GM19025 (cell line): ENCODE measurements at regions not wholly inside any gene's neighbourhood (a gene's known extent, or its start where the extent isn't known, plus 50 kb on each side); places are given as distances from the start of the nearest gene placed in this dataset.

ENCODE experiments used
- ATAC-seq: cut with Tn5 transposase; IDR thresholded peaks from one replicate; pipeline ENCODE4 v1.9.1; 2021; ENCODE audit warnings: mild to moderate bottlenecking, low read depth, moderate library complexity; ENCODE audit not compliant: unreplicated experiment

DNA sequence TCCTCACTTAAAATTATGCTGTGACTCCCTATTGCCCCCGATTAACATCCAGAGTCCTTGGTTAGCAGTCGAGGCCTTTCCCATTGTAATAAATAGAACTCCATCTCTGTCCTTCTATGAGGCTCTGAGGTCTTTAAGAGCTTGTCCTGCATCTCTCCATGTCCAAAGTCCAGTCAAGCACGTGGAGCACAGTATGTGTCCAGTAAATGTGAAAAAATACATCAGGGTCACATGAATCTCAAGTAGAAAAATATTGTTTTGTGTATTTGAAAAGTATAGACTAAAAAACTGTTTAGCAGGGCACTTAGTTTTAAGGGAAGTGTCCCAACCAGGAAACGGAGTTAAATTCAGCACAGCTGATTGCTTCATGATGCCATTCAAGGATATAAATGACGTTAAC, 298.8 kb upstream of the TENM4 start:
- no peak for ATAC-seq

DNA sequence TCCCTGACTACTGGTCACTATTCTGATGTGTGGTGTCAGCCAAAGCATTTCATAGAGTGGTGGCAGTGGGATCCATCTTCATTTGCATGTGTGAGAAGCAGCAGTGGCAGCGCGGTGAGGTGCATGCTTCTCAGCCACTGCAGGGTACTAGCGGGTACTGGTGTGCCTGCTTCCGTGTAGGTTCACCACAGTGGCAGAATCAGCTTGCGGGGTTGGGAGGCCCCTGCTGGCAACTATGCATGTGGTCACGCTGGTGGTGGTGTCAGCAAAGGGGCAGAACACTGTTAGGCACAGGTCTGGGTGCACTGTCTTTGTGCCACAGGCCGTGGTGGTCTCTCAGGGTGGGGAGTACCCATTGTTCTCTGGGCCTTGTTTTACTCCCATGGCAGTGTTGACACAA, 286.4 kb upstream of the TENM4 start:
- no peak for ATAC-seq

DNA sequence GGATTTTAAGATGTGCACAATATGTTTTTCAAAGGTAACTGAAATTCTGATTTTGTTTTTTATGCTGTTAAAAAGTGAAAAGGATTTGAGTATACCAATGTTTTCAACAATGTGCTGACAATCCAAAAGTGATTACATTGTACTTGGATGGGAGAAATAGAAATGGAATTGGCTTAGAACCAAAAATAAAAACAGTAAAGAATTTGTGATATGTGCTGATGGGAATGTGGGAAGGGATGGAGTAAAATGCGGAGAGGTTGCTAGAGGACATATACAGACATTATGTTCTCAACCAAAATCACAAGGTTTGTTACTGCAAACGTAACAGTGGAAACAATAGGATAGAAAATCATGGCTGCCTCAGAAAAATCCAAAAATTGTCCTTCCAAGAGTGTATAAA, 279.3 kb upstream of the TENM4 start:
- no peak for ATAC-seq

DNA sequence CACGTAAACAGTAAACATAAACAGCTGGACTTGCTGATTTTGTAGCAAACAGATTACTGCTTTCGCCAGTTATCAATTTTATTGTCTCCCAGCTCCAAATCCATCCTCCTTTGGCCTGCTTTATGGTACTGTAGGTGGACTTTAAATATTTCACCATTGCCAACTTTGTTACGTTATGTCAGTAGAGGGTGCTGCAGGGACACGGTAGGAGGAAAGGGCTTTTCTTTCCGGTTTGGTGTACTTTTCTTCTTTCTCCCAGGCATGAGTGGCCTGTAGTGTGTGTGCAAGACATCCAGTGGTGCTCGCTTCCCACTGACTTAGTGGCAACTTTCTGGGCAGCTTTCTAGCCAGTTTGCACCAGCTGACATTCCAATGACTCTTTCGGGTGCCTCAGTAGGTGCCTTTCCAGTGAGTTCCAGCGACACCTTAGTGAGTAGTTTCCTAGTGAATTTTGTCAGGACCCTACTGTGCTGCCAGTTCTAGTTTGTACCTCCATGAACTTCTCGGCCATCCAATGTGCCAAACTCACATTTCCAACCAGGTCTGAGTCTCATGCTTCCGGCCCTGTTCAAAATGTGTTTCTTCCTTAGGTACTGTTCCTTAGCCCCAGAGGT, 267.6 kb upstream of the TENM4 start:
- ATAC-seq = no peak

DNA sequence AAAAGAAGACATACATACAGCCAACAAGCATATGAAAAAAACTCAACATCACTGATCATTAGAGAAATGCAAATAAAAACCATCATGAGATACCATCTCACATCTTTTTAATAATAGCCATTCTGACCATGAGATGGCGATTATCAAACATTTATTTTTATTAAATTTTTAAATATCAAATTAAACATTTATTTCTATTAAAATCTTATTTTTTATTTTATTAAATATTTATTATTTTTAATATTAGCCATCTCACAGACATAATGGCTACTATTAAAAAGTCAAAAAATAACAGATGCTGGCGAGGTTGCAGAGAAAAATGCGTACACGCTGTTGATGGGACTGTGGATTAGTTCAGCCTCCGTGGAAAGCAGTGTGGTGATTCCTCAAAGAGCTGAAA, 264.8 kb upstream of the TENM4 start:
- ATAC-seq = no peak

DNA sequence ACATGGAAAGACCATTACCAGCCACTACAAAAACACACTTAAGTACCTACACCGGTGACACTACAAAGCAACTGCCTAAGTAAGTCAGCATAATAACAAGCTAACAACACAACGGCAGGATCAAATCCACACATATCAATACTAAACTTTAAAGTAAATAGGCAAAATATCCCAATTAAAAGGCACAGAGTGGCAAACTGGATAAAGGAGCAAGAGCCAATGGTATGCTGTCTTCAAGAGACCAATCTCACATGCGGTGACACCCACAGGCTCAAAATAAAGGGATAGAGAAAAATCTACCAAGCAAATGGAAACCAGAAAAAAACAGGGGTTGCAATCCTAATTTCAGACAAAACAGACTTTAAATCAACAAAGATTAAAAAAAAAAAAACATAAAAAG, 261.5 kb upstream of the TENM4 start:
- no peak for ATAC-seq

DNA sequence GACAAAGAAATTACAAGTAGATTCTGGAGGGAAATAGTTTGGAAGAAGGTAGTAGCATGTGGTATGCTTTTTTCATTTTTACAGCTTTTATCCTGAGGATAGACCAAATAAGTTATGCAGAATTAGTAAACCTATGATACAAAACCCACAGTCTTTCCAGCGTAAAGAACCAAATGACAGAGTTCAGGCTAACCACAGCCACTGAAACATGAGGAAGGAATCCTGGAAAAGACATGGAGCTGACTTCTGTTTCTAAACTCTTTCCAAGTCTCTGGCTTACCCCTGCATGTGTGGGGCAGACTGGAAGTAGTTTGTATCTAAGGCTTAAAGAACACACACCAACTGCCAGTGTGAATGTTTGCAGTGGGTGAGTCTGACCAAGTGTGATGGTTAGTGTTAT, 258.4 kb upstream of the TENM4 start:
- no peak for ATAC-seq

DNA sequence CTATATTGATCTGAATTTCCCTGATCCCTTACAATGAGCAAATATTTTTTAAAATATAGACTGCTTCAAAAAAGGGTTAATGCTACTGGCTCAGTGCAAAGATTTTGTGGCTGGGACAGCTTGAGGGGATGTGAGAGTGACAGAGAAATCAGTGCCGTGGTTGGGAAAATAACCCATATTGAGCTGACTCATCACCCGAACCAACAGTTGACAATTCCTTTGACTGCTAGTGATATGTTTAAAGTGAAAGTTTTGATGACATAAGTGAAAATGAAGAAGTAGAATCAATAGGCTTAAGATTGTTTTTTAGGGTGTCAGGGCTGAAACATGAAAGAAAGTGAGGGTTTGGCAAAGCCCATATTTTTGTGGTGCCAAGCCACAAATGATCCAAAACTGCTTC, 257.1 kb upstream of the TENM4 start:
- no peak for ATAC-seq

DNA sequence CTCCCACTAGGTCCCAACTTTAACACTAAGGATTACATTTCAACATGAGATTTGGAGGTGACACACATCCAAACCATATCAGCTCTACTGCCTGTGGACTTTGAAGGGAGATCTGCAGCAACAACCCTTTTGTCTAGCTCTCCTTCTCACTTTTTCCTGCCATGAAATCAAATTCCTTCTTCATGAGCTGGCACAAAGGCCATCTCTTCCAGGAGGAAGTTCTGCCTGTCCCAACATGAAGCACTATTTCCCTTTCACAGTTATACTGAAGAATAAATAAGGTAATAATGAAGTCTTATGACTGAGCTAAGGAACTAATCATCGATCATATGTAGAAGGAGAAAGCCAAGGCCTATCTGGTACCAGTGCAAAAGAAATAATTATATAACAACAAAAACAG, 253.5 kb upstream of the TENM4 start:
- ATAC-seq = no peak

DNA sequence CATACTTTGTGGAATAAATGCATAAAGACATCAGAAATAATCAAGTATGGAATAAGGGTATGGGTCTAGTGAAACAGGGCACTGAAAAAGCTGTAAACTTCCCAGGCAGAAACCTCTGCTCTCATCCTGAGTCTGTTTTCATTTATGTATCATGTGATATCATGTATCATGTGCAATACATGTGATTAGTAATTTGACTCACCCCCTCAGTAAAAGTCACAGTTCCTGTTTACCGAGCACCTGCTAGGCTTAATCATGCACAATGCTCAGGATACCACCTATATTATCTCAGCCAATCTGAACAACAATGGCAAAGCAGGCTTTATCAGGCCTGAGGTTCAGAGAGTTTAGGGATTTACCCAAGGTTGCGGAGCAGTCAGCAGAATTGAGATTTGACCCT, 250.6 kb upstream of the TENM4 start:
- ATAC-seq = no peak

DNA sequence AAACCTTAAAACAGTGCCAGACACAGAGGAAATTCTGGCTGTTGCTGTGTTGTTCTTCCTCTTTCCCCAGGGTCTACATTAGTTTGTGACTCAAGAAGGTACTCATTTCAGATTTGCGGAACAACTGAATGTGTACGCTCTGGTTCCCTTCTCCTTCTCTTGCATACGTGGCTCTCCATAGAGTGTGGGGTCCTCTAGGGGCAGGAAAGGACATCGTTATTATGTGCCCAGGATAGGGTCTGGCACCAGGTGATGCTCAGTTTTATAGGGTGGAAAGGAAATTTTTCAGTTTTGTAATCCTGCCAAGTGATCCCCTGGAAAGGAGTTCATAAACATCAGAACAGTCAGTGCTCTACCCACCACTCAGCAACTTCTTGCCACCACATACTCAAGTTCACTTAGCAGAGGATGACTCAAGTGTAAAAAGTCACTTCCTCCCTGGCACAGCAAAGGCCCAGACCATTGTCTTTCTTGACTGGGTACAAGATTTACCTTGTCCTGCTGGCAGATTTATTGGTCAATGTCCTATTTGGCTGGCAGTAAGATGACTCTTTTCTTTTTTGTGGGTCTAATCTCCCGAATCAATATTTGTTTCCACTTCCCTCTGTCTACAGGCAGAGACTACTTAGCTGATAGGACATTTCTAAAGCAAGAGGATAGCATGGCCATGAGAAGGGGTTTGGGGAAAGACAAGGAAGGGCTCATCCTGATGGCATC, 246.0 kb upstream of the TENM4 start:
- no peak for ATAC-seq

DNA sequence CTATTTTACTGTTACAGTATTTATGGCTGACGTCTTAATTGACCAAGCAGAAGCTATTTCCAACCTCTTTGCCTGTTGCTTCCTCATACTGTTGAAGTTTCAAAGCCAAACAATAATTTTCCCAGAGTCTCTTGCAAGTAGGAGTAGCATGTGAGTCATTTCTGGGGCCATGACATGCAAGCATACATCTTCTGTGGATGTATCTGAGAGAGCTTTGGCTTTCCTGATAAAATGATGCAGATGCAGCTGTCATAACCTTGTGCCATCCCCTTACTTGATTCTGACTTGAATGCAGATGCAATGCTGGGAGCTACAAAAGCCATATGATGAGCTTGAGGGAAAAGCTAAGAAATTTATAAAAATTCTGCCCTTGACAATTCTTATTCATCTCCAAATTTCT, 243.1 kb upstream of the TENM4 start:
- ATAC-seq = no peak

DNA sequence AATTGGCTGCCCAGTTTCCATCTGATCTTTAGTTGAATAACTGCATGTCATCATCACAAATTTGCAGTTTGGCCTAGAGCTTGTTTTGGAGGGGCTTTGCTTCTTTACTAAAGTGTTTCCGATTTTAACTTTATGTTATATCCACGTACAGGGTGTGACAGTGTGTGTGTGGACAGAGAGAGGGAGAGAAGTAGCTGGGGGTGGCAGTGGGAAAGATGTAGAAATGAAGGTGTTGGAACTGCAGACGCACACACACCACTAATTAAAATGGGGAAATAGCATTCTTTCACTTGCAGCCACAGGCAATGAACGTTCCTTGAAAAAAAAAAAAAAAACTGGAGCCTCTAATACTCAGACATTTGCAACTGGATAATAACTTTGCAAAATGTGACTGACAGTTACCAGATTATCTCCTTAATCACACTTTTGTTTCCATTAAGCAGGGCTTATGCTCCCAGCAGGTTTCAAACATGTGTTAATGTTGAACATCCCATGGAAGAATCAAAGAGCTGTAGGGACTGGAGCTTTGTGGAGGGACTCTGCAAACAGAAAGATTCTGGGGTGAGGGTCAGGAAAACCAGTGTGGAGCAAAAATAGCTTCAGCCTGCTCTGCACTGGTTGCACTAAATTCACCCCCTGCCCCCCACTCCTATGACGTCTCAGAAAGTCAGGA, 238.1 kb upstream of the TENM4 start:
- ATAC-seq = no peak

DNA sequence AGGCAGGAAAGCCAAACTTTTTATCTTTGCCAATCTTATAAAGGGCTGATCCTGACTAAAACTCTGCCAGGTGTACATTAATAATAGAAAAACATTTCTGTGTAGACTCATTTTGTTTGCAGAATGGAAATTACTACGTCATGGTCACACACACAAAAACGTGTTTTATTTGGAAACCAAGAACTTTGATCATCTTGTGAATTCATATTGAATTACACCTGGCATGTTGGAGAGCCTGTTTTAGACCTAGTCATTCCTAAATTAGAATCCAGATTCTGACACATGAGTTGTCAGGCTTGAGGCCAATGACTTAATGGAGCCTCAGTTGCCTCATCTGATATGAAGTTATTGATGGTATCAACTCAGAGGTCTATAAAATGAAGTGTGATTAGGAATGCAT, 235.6 kb upstream of the TENM4 start:
- ATAC-seq = no peak

DNA sequence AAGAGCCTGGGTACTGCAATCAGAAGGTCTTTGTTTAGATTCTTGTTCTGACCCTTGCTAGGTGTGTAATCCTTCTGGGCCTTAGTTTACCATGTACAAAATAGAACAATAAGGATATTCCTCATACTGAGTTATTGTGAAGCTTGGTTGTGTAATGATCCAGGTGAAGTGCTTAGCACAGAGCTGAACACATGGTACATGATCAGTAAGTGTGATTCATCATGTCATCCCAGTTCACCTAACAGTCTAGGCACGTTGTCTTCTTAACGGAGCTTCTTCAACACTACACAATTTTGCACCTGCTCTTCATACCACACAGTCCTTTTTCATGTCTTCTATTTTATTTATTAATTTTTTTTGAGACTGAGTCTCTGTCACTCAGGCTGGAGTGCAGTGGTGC, 234.3 kb upstream of the TENM4 start:
- ATAC-seq = no peak

DNA sequence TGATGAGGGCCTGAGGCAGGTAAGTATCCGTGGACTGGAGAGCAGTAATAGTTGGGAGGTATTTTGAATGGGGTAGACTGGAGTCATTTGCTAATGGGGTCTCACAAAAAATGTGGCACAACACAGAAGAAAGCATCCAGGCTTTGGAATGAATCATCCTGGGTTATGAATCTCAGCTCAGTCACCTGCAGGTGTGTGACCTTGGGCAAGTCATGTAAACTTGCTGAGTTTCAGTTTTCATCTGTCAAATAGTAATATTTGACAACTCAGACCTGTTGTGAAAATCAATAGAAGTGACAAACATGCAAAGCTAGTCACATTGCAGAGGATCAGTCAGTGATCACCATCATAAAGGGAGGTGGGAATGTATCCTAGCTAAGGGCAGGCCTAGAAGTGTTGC, 232.0 kb upstream of the TENM4 start:
- no peak for ATAC-seq

DNA sequence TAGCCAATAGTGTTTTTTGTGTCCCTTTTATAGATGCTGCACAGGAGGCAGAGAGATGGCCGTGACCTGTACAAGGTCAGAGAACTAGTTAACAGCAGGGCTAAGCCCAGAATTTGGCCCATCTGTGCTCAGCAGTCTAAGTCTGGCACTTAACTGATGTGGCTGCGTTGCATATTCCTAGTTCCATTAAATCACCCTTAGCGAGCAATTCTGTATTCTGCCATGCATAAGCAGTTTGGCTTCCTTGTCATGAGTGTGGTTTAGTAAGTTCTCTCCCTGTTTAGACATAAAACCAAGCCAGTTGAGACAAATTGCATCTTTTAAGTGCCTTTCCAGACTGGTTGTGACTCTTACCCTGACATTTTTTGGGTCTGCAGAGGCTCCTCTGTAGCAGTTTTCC, 230.6 kb upstream of the TENM4 start:
- no peak for ATAC-seq

DNA sequence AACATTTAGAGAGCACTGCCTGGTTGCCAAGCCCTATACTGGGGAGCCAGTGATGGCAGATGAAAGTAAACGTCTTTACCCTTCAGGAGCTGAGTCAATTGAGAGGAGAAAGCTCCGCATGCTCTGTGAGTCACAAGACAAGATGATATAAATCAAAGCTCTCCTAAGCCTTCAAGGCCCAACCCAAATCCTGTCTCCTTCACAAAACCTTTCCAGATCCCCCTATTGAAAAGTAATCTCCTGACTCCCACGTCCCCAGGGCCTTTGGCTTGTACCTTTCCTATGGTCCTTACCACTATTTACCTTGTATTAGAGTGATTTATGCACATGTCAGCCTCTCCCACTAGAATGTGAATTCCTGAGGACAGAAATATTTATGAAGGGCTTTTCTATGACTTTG, 230.1 kb upstream of the TENM4 start:
- no peak for ATAC-seq

DNA sequence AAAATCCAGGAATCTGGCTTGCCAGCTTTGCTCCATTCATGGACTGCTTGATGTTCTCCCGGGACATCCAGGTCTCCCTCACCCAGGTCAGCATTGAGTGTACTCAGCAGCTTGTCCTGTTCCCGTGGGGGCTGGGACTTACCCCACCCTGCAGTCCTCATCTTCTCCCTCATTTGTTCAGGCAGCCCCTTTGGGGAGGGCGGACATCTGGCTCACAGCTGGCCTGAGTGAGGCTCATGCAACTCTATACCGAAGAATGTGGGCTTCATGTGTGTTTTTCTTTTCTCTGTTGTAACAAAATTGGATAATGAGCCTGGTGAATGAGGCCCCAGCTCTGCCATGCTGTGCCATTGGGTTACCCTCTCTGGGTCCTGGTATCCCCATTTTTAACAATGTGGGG, 227.7 kb upstream of the TENM4 start:
- no peak for ATAC-seq

DNA sequence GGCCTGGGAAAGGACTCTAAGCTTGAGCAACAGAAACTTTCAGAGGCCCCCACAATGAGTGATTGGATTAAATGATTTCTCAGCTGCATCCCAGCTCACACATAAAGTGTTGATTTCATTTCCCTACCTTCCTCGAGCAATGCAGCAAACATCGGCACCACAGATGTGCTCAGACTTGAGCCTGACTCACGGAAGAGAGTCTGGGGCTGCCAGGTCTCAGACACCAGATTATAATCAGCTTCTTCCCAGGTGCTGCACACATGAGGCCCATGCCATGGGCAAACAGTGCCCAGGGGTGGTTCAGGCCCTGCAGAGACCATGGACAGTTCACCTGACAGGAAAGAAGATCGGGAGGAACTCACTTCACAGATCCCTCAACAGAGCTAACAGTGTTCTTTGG, 226.6 kb upstream of the TENM4 start:
- no peak for ATAC-seq

DNA sequence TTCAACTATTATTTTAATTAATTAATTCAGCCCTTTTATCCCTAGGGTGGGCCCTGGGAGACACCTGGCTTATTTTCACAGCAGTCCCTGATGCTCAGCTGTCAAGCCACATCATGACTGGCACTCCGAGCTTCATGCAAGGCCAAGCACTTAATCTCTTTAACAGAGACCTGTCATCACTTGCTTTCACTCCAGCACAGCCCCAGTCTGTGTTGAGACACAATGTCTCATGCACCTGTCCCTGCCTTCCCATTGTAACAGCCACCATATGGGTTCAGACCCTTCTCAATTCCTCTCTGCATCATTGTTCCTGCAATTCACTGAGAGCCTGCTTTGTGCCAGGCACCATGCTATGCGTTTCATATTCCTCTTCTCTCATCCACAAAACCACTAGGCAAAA, 222.2 kb upstream of the TENM4 start:
- no peak for ATAC-seq

DNA sequence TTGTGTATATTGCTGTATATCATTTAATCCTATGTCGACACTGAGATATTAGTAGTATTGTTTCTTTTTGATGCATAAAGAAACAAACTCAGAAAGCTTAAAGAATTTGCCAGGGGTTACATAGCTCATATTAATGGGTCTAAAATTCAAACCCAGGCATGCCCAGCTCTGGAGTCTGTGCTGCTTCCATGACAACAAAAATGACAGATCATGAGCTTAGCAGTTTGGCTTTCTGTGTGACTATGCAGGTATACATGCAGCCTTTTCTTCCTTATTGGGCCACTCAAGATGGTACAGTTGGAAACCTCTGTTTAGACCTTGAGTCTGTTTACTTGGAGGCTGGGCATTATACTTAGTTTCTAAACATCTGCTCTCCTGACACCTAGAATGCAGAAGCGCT, 220.5 kb upstream of the TENM4 start:
- no peak for ATAC-seq
